ENCODE measurements at regions not wholly inside any gene's neighbourhood (a gene's known extent, or its start where the extent isn't known, plus 50 kb on each side); places are given as distances from the start of the nearest gene placed in this dataset.
"Not testable (repeated sequence)": the region's sequence is repeated elsewhere in the genome, so short reads cannot be mapped to it uniquely, and the experiment has no call there.

DNA sequence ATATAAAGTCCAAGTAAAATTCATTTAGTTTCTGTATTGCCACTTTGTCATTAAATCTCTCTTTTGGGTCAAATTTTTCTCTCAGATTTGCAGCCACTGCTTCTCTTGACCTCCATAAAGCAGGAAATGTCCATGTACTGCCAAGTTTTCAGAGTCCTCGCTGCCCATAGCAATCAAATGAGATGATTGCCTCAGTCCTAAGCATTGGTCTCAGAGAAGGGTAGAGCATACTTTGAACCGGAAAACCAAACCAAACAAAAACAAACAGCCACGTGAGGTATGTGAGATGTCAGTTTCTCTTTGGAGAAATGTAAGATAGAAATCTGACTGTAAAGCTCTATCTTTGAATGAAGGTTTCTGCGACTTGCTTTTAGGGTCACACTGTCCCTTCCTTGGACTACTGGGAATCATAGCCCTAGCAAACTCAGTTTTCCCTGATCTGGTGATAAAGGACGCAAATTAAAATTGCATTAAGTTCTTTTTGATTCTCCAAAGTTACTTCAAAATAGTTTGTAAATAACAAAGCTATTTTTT is 505.4 kb upstream of the CITED2 start:
- no peak overlapping the region for H3K4me3 ChIP-seq
- no peak for DNase-seq (ENCODE audit: low spot score)
- no peak overlapping the region for H3K27ac ChIP-seq
- TF ChIP-seq, protein P1, sequence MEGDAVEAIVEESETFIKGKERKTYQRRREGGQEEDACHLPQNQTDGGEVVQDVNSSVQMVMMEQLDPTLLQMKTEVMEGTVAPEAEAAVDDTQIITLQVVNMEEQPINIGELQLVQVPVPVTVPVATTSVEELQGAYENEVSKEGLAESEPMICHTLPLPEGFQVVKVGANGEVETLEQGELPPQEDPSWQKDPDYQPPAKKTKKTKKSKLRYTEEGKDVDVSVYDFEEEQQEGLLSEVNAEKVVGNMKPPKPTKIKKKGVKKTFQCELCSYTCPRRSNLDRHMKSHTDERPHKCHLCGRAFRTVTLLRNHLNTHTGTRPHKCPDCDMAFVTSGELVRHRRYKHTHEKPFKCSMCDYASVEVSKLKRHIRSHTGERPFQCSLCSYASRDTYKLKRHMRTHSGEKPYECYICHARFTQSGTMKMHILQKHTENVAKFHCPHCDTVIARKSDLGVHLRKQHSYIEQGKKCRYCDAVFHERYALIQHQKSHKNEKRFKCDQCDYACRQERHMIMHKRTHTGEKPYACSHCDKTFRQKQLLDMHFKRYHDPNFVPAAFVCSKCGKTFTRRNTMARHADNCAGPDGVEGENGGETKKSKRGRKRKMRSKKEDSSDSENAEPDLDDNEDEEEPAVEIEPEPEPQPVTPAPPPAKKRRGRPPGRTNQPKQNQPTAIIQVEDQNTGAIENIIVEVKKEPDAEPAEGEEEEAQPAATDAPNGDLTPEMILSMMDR (IDR thresholded peaks at IDR 0.05): no peak

DNA sequence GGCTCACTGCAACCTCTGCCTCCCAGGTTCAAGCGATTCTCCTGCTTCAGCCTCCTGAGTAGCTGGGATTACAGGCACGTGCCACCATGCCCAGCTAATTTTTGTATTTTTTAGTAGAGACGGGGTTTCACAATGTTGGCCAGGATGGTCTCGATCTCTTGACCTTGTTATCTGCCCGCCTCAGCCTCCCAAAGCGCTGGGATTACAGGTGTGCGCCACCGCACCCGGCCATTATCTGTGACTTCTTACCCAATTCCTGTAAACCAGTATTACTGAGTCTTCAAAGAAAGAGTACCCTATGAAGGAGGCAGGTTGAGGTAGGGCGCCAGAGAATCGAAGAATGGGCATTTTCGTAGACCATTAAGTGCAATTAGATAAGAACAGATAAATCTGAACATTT is 504.8 kb upstream of the CITED2 start:
- not testable (repeated sequence) for H3K4me3 ChIP-seq; DNase-seq (ENCODE audit: low spot score); H3K27ac ChIP-seq

DNA sequence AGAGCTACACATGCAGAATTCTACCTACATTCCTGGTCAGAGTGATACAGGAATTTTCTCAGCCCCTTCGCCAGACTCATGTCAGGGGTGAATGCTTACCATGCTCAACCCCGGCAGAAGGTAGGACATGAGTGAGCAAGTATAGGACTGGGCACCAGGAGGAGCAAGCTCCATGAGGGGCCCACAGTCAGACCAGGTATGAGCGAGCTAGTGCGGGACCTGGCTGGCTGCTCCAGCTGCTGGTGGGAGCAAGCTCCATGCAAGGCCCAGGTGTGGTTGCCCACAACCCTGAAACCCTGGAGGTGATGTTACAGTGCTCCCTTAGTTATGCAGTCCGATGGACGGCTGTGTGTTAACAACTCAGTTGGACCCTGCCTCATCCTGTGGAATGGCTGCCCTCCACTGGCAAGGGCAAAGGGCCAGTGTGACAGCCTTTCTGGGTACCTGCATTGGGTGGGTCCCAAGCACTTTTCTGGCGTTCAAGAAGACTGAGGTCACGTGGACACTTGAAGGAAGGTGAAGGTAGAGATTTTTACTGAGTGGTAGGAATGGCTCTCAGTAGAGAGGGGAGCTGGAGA is 503.5 kb upstream of the CITED2 start:
- Histone ChIP-seq H3K4me3 (no peak overlapping the region), H3K27ac (no peak overlapping the region)
- TF ChIP-seq, protein P1 (IDR thresholded peaks at IDR 0.05): no peak
- DNase-seq (ENCODE audit: low spot score): no peak

DNA sequence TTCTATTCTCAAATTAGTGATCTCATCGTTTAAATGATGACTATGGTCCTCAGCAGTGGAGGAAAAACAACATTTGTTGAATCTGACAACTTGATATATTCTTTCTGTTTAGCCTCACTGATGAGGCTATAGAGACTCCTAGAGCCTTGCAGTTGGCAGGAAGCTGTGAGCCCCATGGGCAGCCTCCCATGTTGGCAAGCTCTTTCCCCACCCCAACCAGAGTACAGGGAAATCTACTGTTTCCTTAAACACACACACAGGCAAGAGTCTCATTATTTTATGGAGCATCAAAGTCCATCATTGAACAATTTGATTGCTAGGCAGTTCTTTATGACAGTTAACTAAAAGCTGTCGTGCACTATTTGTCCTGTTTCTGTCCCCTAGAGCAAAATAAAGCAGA is 498.2 kb upstream of the CITED2 start:
- Histone ChIP-seq H3K4me3 (no peak overlapping the region), H3K27ac (no peak overlapping the region)
- DNase-seq (ENCODE audit: low spot score): no peak
- TF ChIP-seq, protein P1 (IDR thresholded peaks at IDR 0.05): no peak

DNA sequence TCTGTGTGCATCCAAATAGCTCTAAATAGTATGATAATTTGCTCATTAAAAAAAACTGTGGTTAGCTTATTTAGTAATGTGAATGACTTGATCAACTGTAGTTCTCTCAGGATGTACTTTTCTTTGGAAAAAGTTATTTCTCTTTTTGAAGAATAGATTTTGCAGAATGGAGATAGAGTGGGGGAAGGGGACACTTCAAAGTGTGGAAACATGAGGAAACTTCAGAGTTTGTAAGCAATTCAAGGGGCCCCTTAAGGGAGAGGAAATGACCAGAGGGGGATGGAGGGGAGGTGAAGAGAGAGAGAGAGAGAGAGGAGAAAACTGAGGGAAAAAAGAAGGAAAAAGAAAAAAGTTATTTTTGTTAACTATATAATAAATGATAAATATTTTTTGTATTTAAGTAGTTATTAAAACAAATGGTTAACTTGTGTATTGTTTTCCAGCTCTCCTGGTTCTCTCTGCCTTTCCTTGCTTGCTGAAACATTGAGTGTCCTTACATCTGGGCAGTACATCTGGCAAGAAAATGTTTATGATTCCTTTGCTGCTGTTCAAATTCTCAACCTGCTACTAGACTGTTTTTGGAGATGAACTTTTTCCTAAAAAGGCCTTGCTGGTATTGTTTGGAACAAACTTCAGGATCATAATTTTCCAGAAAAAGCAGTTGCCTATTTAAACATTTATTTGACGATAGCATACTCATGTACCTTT is 497.5 kb upstream of the CITED2 start:
- TF ChIP-seq, protein P1 (IDR thresholded peaks at IDR 0.05): no peak
- H3K27ac ChIP-seq: no peak overlapping the region
- DNase-seq (ENCODE audit: low spot score): no peak
- H3K4me3 ChIP-seq: no peak overlapping the region

GRCh38 chr6:139871165-139871710 is 496.8 kb upstream of the CITED2 start:
- Histone ChIP-seq H3K27ac (no peak overlapping the region), H3K4me3 (no peak overlapping the region)
- TF ChIP-seq, protein P1 (IDR thresholded peaks at IDR 0.05): no peak
- no peak for DNase-seq (ENCODE audit: low spot score)

GRCh38 chr6:139868576-139868975 is 494.1 kb upstream of the CITED2 start:
- Histone ChIP-seq H3K27ac (no peak overlapping the region), H3K4me3 (no peak overlapping the region)
- TF ChIP-seq, protein P1 (IDR thresholded peaks at IDR 0.05): no peak
- DNase-seq (ENCODE audit: low spot score): no peak

All from coronary artery (tissue), 2 donors.